ENCODE measurements at regions not wholly inside any gene's neighbourhood (a gene's known extent, or its start where the extent isn't known, plus 50 kb on each side); places are given as distances from the start of the nearest gene placed in this dataset.

- TF ChIP-seq CTCF (IDR thresholded peaks at IDR 0.05), result no peak
- no peak for TF ChIP-seq POLR2A (IDR thresholded peaks at IDR 0.05)
These were observed 233.4 kb downstream of the KCNRG start for GRCh38 chr13:50248516-50249143.

All from lower leg skin (tissue), 3 donors.